Mesenchymal stem cell (in vitro differentiated cells and primary cell): ENCODE measurements at regions not wholly inside any gene's neighbourhood (a gene's known extent, or its start where the extent isn't known, plus 50 kb on each side); places are given as distances from the start of the nearest gene placed in this dataset.
"Not testable (repeated sequence)": the region's sequence is repeated elsewhere in the genome, so short reads cannot be mapped to it uniquely, and the experiment has no call there.

Experiments used
- DNase-seq: peaks from one replicate; pipeline ENCODE4 v3.0.0-alpha.2; 2013
- H2AFZ ChIP-seq: one replicate; pipeline ENCODE4 v1.6.1; 2013; ENCODE audit warnings: low read depth, mild to moderate bottlenecking, control low read depth, inconsistent platforms, low read length, moderate library complexity
- H2AK5ac ChIP-seq: 2 replicates; pipeline ENCODE4 v1.6.1; 2013; ENCODE audit warnings: low read length, moderate library complexity, mild to moderate bottlenecking, inconsistent platforms; ENCODE audit not compliant: severe bottlenecking
- H2BK120ac ChIP-seq: one replicate; pipeline ENCODE4 v1.6.1; 2013; ENCODE audit warnings: low read depth, mild to moderate bottlenecking, inconsistent platforms, low read length, moderate library complexity
- H2BK12ac ChIP-seq, 2 experiments: one replicate each; pipeline ENCODE4 v1.6.1; 2013; ENCODE audit warnings: inconsistent platforms in 2 of 2, low read length in 2 of 2, mild to moderate bottlenecking in 2 of 2, moderate library complexity in 2 of 2, control low read depth in 1 of 2
- H2BK15ac ChIP-seq: one replicate; pipeline ENCODE4 v1.6.1; 2013; ENCODE audit warnings: mild to moderate bottlenecking, low read depth, inconsistent platforms; ENCODE audit not compliant: poor library complexity, severe bottlenecking
- H2BK5ac ChIP-seq: 2 replicates; pipeline ENCODE4 v1.6.1; 2013; ENCODE audit warnings: low read depth, mild to moderate bottlenecking, low read length, control low read depth, inconsistent platforms; ENCODE audit not compliant: poor library complexity, severe bottlenecking
- H3K14ac ChIP-seq, 2 experiments: one replicate each; pipeline ENCODE4 v1.6.1; 2013; ENCODE audit warnings: inconsistent platforms in 2 of 2, low read length in 2 of 2, control low read depth in 1 of 2, mild to moderate bottlenecking in 1 of 2, moderate library complexity in 1 of 2
- H3K18ac ChIP-seq, 2 experiments: one replicate each; pipeline ENCODE4 v1.6.1; 2013; ENCODE audit warnings: inconsistent platforms in 2 of 2, low read length in 2 of 2, control low read depth in 1 of 2, low read depth in 1 of 2, mild to moderate bottlenecking in 1 of 2
- H3K23ac ChIP-seq, 2 experiments: one replicate each; pipeline ENCODE4 v1.6.1; 2013; ENCODE audit warnings: inconsistent platforms in 2 of 2, low read length in 2 of 2, mild to moderate bottlenecking in 2 of 2, moderate library complexity in 2 of 2, control low read depth in 1 of 2
- H3K27ac ChIP-seq: 2 replicates; pipeline ENCODE4 v1.5.1; 2013; ENCODE audit warnings: mild to moderate bottlenecking, moderate library complexity, low read length, control low read depth, inconsistent platforms; ENCODE audit not compliant: poor library complexity, severe bottlenecking
- H3K27me3 ChIP-seq, 2 experiments: 2 replicates each; pipeline versions ENCODE4 v1.6.1 to v1.7.0; 2013; ENCODE audit warnings: low read length in 2 of 2, mild to moderate bottlenecking in 2 of 2, moderate library complexity in 2 of 2, control low read depth in 1 of 2, inconsistent platforms in 1 of 2; ENCODE audit not compliant: control insufficient read depth in 1 of 2, insufficient read depth in 1 of 2
- H3K36me3 ChIP-seq, 2 experiments: 2 replicates each; pipeline versions ENCODE4 v1.6.1 to v1.7.0; 2013; ENCODE audit warnings: low read length in 2 of 2, control low read depth in 1 of 2, inconsistent platforms in 1 of 2, low read depth in 1 of 2, mild to moderate bottlenecking in 1 of 2; ENCODE audit not compliant: insufficient read depth in 2 of 2, control insufficient read depth in 1 of 2
- H3K4ac ChIP-seq, 2 experiments: one replicate each; pipeline ENCODE4 v1.6.1; 2013; ENCODE audit warnings: inconsistent platforms in 2 of 2, low read length in 2 of 2, mild to moderate bottlenecking in 2 of 2, moderate library complexity in 2 of 2, control low read depth in 1 of 2, low read depth in 1 of 2
- H3K4me1 ChIP-seq: 2 replicates; pipeline ENCODE4 v1.6.1; 2013; ENCODE audit warnings: low read depth, low read length, control low read depth; ENCODE audit not compliant: control insufficient read depth, insufficient read depth
- H3K4me2 ChIP-seq: 2 replicates; pipeline ENCODE4 v1.6.1; 2013; ENCODE audit warnings: low read length, mild to moderate bottlenecking, inconsistent platforms; ENCODE audit not compliant: poor library complexity, severe bottlenecking
- H3K4me3 ChIP-seq, 2 experiments: 2 replicates each; pipeline versions ENCODE4 v1.5.1 to v1.7.0; 2013; ENCODE audit warnings: low read length in 2 of 2, mild to moderate bottlenecking in 2 of 2, control low read depth in 1 of 2, low read depth in 1 of 2; ENCODE audit not compliant: insufficient read depth in 1 of 2
- H3K79me1 ChIP-seq: replicated peaks from 2 replicates; pipeline ENCODE4 v1.6.1; 2013; ENCODE audit warnings: mild to moderate bottlenecking, control low read depth, low read length, inconsistent platforms; ENCODE audit not compliant: poor library complexity, severe bottlenecking
- H3K9ac ChIP-seq: 2 replicates; pipeline ENCODE4 v1.7.0; 2013; ENCODE audit warnings: mild to moderate bottlenecking, low read length, moderate library complexity
- H3K9me3 ChIP-seq: 2 replicates; pipeline ENCODE4 v1.7.0; 2013; ENCODE audit warnings: mild to moderate bottlenecking, low read length; ENCODE audit not compliant: control insufficient read depth
- H4K8ac ChIP-seq: one replicate; pipeline ENCODE4 v1.6.1; 2013; ENCODE audit warnings: inconsistent platforms, mild to moderate bottlenecking, low read length, moderate library complexity
- H4K91ac ChIP-seq: one replicate; pipeline ENCODE4 v1.6.1; 2013; ENCODE audit warnings: mild to moderate bottlenecking, low read length, inconsistent platforms
- WGBS: methylation state at CpG from one replicate; pipeline ENCODE4 v1.1.7; 2013; ENCODE audit warnings: mixed read lengths; 5-methylcytosine and 5-hydroxymethylcytosine counted together

DNA sequence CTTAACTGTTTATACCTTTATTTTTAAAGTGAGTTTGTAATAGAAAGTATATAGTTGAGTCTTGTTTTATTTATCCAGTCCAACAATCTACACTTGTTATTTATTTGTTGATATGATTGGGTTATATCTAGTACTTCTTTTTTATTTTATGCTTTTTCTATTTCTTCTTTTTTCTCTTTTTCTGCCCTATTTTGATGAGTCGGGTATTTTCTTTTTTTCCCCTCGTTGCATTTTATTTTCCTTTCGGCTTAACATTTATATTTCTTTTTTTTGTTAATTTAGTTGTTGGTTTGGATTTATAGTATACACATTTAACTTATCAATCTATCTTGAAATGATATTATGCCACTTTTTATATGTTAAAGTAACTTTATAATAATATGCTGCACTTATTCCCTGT is 111.7 kb upstream of the IZUMO3 start:
- WGBS = no CpG with 5 or more reads among the region's 3 CpGs
- H3K14ac ChIP-seq = no peak overlapping the region
- H3K9ac ChIP-seq = no peak overlapping the region
- H3K27ac ChIP-seq = no peak overlapping the region
- H3K4me1 ChIP-seq = no peaks in the 10 kb centered on the region
- H2AK5ac ChIP-seq = no peak overlapping the region
- H3K4me3 ChIP-seq = no peak overlapping the region
- H3K9me3 ChIP-seq = peaks cover 18% of the 10 kb centered on the region
- H2BK15ac ChIP-seq = no peak overlapping the region
- no peak overlapping the region for H3K23ac ChIP-seq
- no peaks in the 10 kb centered on the region for H3K79me1 ChIP-seq
- H4K8ac ChIP-seq = no peak overlapping the region
- H3K27me3 ChIP-seq = no peaks in the 10 kb centered on the region
- no peak overlapping the region for H2AFZ ChIP-seq
- H4K91ac ChIP-seq = no peak overlapping the region
- H3K36me3 ChIP-seq = no peaks in the 10 kb centered on the region
- no peak for DNase-seq
- no peak overlapping the region for H3K4me2 ChIP-seq
- H2BK5ac ChIP-seq = no peak overlapping the region
- H3K4ac ChIP-seq = no peak overlapping the region
- no peak overlapping the region for H2BK12ac ChIP-seq
- no peak overlapping the region for H2BK120ac ChIP-seq
- H3K18ac ChIP-seq = no peak overlapping the region

DNA sequence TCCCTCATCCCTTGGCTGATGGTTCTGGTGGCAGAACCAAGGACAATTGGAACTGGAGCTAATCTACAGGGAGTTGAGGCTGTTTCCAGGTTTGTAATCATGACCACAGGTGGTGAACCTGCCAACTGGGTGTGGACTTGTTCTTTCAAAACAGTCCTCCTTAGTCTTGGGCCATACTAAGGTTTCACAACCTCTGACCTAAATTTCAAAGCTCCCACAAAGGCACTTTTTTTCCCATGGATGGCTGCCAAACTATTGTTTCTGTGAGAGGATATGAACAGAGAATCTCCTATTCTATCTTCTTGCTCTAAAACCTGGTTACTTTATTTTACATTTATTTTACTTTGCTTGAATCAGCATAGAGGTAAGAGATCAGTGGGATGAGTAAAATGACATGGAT is 106.5 kb upstream of the IZUMO3 start:
- Histone ChIP-seq H4K8ac (no peak overlapping the region), H3K4me2 (no peak overlapping the region), H3K36me3 (no peaks in the 10 kb centered on the region), H3K4me1 (no peaks in the 10 kb centered on the region), H2BK5ac (no peak overlapping the region), H3K9me3 (peaks cover 33% of the 10 kb centered on the region), H2AK5ac (no peak overlapping the region), H2BK15ac (no peak overlapping the region), H3K4me3 (no peak overlapping the region), H2BK120ac (no peak overlapping the region), H3K9ac (no peak overlapping the region), H3K14ac (no peak overlapping the region), H2AFZ (no peak overlapping the region), H3K23ac (no peak overlapping the region), H3K27ac (no peak overlapping the region), H3K18ac (no peak overlapping the region), H2BK12ac (no peak overlapping the region), H3K79me1 (no peaks in the 10 kb centered on the region), H4K91ac (no peak overlapping the region), H3K4ac (no peak overlapping the region), H3K27me3 (no peaks in the 10 kb centered on the region)
- no peak for DNase-seq

DNA sequence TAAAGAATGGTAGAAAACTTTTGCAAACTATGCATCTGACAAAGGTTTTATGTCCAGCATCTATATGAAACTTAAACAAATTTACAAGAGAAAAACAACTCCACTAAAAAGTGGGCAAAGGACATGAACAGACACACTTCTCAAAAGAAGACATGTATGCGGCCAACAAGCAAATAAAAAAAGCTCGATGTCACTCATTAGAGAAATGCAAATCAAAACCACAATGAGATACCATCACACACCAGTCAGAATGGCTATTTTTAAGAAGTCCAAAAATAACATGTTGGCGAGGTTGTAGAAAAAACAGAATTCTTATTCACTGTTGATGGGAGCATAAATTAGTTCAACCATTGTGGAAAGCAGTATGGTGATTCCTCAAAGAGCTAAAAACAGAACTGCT is 83.1 kb upstream of the IZUMO3 start:
- not testable (repeated sequence) for H3K79me1 ChIP-seq, H2BK12ac ChIP-seq, DNase-seq, H3K18ac ChIP-seq, H2BK5ac ChIP-seq, H3K9ac ChIP-seq, H3K9me3 ChIP-seq, H3K14ac ChIP-seq, H3K36me3 ChIP-seq, H2AFZ ChIP-seq, H3K23ac ChIP-seq, H3K4me1 ChIP-seq, H3K4me2 ChIP-seq, H3K4ac ChIP-seq, H3K27me3 ChIP-seq, H4K91ac ChIP-seq, H4K8ac ChIP-seq, H3K4me3 ChIP-seq, H2BK15ac ChIP-seq, H2AK5ac ChIP-seq, H3K27ac ChIP-seq, H2BK120ac ChIP-seq
- WGBS = 76% methylated on average over 2 of the region's 3 CpGs

DNA sequence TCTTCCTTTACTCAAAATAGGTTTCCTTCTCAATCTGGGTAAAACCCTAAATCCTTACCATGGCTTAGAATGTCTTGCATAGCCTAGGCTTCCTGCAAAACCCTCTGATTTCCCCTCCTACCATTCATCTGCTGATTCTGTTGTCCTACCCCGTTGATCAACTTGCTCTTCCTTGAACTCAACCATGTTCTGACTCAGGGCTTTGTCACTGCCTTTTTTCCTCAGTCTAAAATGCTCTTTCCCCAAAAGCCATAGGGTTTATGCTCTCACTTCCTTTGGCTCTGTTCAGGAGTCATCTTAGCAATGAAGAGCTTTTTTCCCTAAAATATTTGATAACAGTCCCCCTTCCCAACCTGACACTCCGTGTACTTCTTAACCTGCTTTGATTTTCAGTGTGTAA is 79.4 kb upstream of the IZUMO3 start:
- no peak overlapping the region for H3K14ac ChIP-seq
- no peak overlapping the region for H3K27ac ChIP-seq
- no peak overlapping the region for H4K8ac ChIP-seq
- no peak overlapping the region for H2BK15ac ChIP-seq
- H3K9ac ChIP-seq = no peak overlapping the region
- no peak overlapping the region for H2BK120ac ChIP-seq
- 31% methylated on average over 1 of the region's 2 CpGs for WGBS
- H3K18ac ChIP-seq = no peak overlapping the region
- H3K4me3 ChIP-seq = no peak overlapping the region
- H2AFZ ChIP-seq = no peak overlapping the region
- peaks cover 5% of the 10 kb centered on the region for H3K9me3 ChIP-seq
- no peak overlapping the region for H2BK5ac ChIP-seq
- H3K4ac ChIP-seq = no peak overlapping the region
- H2BK12ac ChIP-seq = no peak overlapping the region
- H3K79me1 ChIP-seq = no peaks in the 10 kb centered on the region
- no peak overlapping the region for H2AK5ac ChIP-seq
- no peaks in the 10 kb centered on the region for H3K27me3 ChIP-seq
- no peak for DNase-seq
- no peaks in the 10 kb centered on the region for H3K36me3 ChIP-seq
- no peak overlapping the region for H3K4me2 ChIP-seq
- no peak overlapping the region for H3K23ac ChIP-seq
- no peak overlapping the region for H4K91ac ChIP-seq
- H3K4me1 ChIP-seq = no peaks in the 10 kb centered on the region
